ENCODE measurements at regions not wholly inside any gene's neighbourhood (a gene's known extent, or its start where the extent isn't known, plus 50 kb on each side); places are given as distances from the start of the nearest gene placed in this dataset.

- DNase-seq (ENCODE audit: extremely low spot score, unreplicated experiment) = no peak
- H3K4me1 Mint-ChIP-seq (ENCODE audit: unreplicated experiment) = no peaks in the 10 kb centered on the region
- H3K36me3 Mint-ChIP-seq = no peaks in the 10 kb centered on the region
- TF ChIP-seq CTCF (conservative IDR thresholded peaks at IDR 0.05) = no peak
- H3K27ac Mint-ChIP-seq = no peak overlapping the region
- H3K4me3 Mint-ChIP-seq = no peak overlapping the region
- H3K9me3 Mint-ChIP-seq = peaks cover 9% of the 10 kb centered on the region
- H3K27me3 Mint-ChIP-seq = no peaks in the 10 kb centered on the region
Measured at GRCh38 chr3:104676241-104676640, 690.5 kb upstream of the ALCAM start.

DNA sequence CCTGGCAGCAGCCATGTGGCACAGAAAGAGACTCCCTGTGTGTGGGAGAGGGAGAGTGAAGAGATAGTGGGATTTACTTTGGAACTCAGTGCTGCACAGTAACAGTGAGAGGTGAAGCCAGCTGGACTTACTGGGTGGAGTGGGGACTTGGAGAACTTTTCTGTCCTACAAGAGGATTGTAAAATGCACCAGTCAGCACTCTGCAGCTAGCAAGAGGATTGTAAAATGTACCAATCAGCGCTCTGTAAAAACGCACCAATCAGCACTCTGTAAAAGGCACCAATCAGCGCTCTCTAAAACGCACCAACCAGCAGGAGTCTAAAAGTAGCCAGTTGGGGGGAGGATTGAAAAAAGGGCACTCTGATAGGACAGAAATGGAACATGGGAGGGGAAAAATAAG, 688.8 kb upstream of the ALCAM start:
- no peaks in the 10 kb centered on the region for H3K36me3 Mint-ChIP-seq
- TF ChIP-seq CTCF (conservative IDR thresholded peaks at IDR 0.05) = no peak
- no peak overlapping the region for H3K4me3 Mint-ChIP-seq
- no peaks in the 10 kb centered on the region for H3K27me3 Mint-ChIP-seq
- peaks cover 9% of the 10 kb centered on the region for H3K9me3 Mint-ChIP-seq
- no peak for DNase-seq (ENCODE audit: extremely low spot score, unreplicated experiment)
- no peak overlapping the region for H3K27ac Mint-ChIP-seq
- H3K4me1 Mint-ChIP-seq (ENCODE audit: unreplicated experiment) = no peaks in the 10 kb centered on the region

DNA sequence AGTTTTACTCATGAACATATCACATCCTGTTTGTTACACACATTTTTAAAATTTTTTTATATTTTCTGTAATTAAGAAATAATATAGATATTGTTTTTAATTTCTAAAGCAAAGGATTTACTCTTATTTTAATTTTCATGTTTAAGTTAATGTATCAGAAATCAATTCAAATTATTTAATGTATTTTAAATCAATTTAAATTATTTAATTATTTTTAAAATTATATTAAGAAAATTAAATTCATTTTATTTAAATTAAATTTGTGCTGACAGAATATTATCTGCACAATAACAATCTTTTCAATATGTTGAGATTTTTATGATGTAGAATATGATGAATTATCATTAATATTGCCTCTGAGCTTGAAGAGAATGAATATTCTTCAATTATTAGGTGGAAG, 681.2 kb upstream of the ALCAM start:
- H3K36me3 Mint-ChIP-seq = no peaks in the 10 kb centered on the region
- DNase-seq (ENCODE audit: extremely low spot score, unreplicated experiment) = no peak
- TF ChIP-seq CTCF (conservative IDR thresholded peaks at IDR 0.05) = no peak
- no peaks in the 10 kb centered on the region for H3K27me3 Mint-ChIP-seq
- no peaks in the 10 kb centered on the region for H3K9me3 Mint-ChIP-seq
- no peak overlapping the region for H3K27ac Mint-ChIP-seq
- H3K4me3 Mint-ChIP-seq = no peak overlapping the region
- peaks cover 6% of the 10 kb centered on the region for H3K4me1 Mint-ChIP-seq (ENCODE audit: unreplicated experiment)

DNA sequence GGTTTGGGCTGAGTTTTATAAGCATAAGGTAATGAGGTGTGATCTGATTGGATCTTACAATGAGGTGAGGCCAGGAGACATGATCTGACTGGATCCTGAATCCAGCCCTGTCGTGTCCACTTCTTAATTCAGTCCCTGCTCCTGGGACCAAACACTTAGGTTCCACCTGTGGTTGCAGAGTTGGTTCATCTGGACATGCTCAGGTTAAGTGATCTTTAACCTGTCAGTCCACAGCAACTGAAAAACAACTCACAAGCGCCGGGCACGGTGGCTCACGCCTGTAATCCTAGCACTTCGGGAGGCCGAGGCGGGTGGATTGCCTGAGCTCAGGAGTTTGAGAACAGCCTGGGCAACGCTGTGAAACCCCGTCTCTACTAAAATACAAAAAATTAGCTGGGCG, 679.3 kb upstream of the ALCAM start:
- DNase-seq (ENCODE audit: extremely low spot score, unreplicated experiment) = no peak
- Mint-ChIP-seq H3K4me3 (no peak overlapping the region), H3K27ac (no peak overlapping the region), H3K36me3 (no peaks in the 10 kb centered on the region), H3K4me1 (ENCODE audit: unreplicated experiment) (peaks cover 6% of the 10 kb centered on the region), H3K9me3 (no peaks in the 10 kb centered on the region), H3K27me3 (no peaks in the 10 kb centered on the region)
- no peak for TF ChIP-seq CTCF (conservative IDR thresholded peaks at IDR 0.05)

- H3K36me3 Mint-ChIP-seq = no peaks in the 10 kb centered on the region
- DNase-seq (ENCODE audit: extremely low spot score, unreplicated experiment) = no peak
- no peak for TF ChIP-seq CTCF (conservative IDR thresholded peaks at IDR 0.05)
- no peaks in the 10 kb centered on the region for H3K9me3 Mint-ChIP-seq
- H3K27ac Mint-ChIP-seq = no peak overlapping the region
- no peaks in the 10 kb centered on the region for H3K4me1 Mint-ChIP-seq (ENCODE audit: unreplicated experiment)
- no peaks in the 10 kb centered on the region for H3K27me3 Mint-ChIP-seq
- no peak overlapping the region for H3K4me3 Mint-ChIP-seq
Measured at GRCh38 chr3:104696470-104696869, 670.2 kb upstream of the ALCAM start.

GRCh38 chr3:104711406-104711805, 655.3 kb upstream of the ALCAM start:
- H3K4me1 Mint-ChIP-seq (ENCODE audit: unreplicated experiment) = peaks cover 4% of the 10 kb centered on the region
- H3K27ac Mint-ChIP-seq = no peak overlapping the region
- H3K36me3 Mint-ChIP-seq = no peaks in the 10 kb centered on the region
- no peaks in the 10 kb centered on the region for H3K27me3 Mint-ChIP-seq
- H3K4me3 Mint-ChIP-seq = no peak overlapping the region
- TF ChIP-seq CTCF (conservative IDR thresholded peaks at IDR 0.05) = no peak
- no peaks in the 10 kb centered on the region for H3K9me3 Mint-ChIP-seq
- no peak for DNase-seq (ENCODE audit: extremely low spot score, unreplicated experiment)

Data from type B pancreatic cell (in vitro differentiated cells).